Neural progenitor cell (in vitro differentiated cells): ENCODE measurements at regions not wholly inside any gene's neighbourhood (a gene's known extent, or its start where the extent isn't known, plus 50 kb on each side); places are given as distances from the start of the nearest gene placed in this dataset.
"Not testable (repeated sequence)": the region's sequence is repeated elsewhere in the genome, so short reads cannot be mapped to it uniquely, and the experiment has no call there.

Experiments used
- DNase-seq: peaks from one replicate; pipeline ENCODE4 v3.0.0-alpha.2; 2016; ENCODE audit warnings: low spot score
- H2AFZ ChIP-seq: fragments of 200-600 bp; sonication (generic); replicated peaks from 2 replicates; pipeline ENCODE4 v1.6.1; 2016; ENCODE audit warnings: antibody characterized with exemption
- H3F3A ChIP-seq: fragments of 200-600 bp; sonication (generic); 2 replicates; pipeline ENCODE4 v1.6.1; 2016; ENCODE audit warnings: antibody characterized with exemption, low read depth
- H3K27ac ChIP-seq: fragments of 200-600 bp; sonication (generic); 2 replicates; pipeline ENCODE4 v1.5.1; 2016; ENCODE audit warnings: mild to moderate bottlenecking
- H3K27me3 ChIP-seq: fragments of 200-600 bp; sonication (generic); 2 replicates; pipeline ENCODE4 v1.6.1; 2016; ENCODE audit warnings: mild to moderate bottlenecking, moderate library complexity
- H3K36me3 ChIP-seq: fragments of 200-600 bp; sonication (generic); 2 replicates; pipeline ENCODE4 v1.5.1; 2016
- H3K4me1 ChIP-seq: fragments of 200-600 bp; sonication (generic); 2 replicates; pipeline ENCODE4 v1.6.1; 2016; ENCODE audit warnings: mixed run types
- H3K4me2 ChIP-seq: fragments of 200-600 bp; sonication (generic); 2 replicates; pipeline ENCODE4 v1.6.1; 2016
- H3K4me3 ChIP-seq: fragments of 200-600 bp; sonication (generic); 2 replicates; pipeline ENCODE4 v1.5.1; 2016
- H3K79me2 ChIP-seq: fragments of 200-600 bp; sonication (generic); 2 replicates; pipeline ENCODE4 v1.6.1; 2016; ENCODE audit warnings: low read depth
- H3K9ac ChIP-seq: fragments of 200-600 bp; sonication (generic); 2 replicates; pipeline ENCODE4 v1.6.1; 2016
- H3K9me3 ChIP-seq: fragments of 200-600 bp; sonication (generic); 2 replicates; pipeline ENCODE4 v1.5.1; 2016; ENCODE audit warnings: low read depth
- H4K20me1 ChIP-seq: fragments of 200-600 bp; sonication (generic); 2 replicates; pipeline ENCODE4 v1.6.1; 2016; ENCODE audit warnings: low read depth
- H3K27ac Mint-ChIP-seq: 3 replicates; pipeline ENCODE4 v1.8.0; 2021; ENCODE audit warnings: mixed read lengths
- H3K27me3 Mint-ChIP-seq: 2 replicates; pipeline ENCODE4 v1.8.0; 2022; ENCODE audit warnings: low read depth, mild to moderate bottlenecking, inconsistent platforms, moderate library complexity, mixed read lengths; ENCODE audit not compliant: insufficient read depth
- H3K36me3 Mint-ChIP-seq: 3 replicates; pipeline ENCODE4 v1.8.0; 2021; ENCODE audit warnings: mixed read lengths
- H3K4me1 Mint-ChIP-seq: 3 replicates; pipeline ENCODE4 v1.8.0; 2021; ENCODE audit warnings: mixed read lengths
- H3K4me3 Mint-ChIP-seq: 3 replicates; pipeline ENCODE4 v1.8.0; 2021; ENCODE audit warnings: mild to moderate bottlenecking, moderate library complexity, mixed read lengths
- H3K9me3 Mint-ChIP-seq: 3 replicates; pipeline ENCODE4 v1.8.0; 2020; ENCODE audit warnings: mixed read lengths

- Mint-ChIP-seq H3K4me3 (peak overlapping the region; percentile 21), H3K4me1 (peaks cover 38% of the 10 kb centered on the region), H3K27ac (peak overlapping the region; percentile 96)
- not testable (repeated sequence) for H3K9me3 Mint-ChIP-seq, H3K4me1 ChIP-seq, H3K79me2 ChIP-seq, H3K4me2 ChIP-seq, H3F3A ChIP-seq, H4K20me1 ChIP-seq, H3K9me3 ChIP-seq, H2AFZ ChIP-seq, H3K27ac ChIP-seq, H3K9ac ChIP-seq, H3K36me3 ChIP-seq, H3K27me3 Mint-ChIP-seq, H3K4me3 ChIP-seq, H3K27me3 ChIP-seq, H3K36me3 Mint-ChIP-seq
- peak; percentile 7 for DNase-seq
Measured at GRCh38 chr4:9072521-9073220, 97.5 kb upstream of the FAM90A26 start.

GRCh38 chr4:9067923-9068322, 102.3 kb upstream of the FAM90A26 start:
- H3K36me3 Mint-ChIP-seq: not testable (repeated sequence)

GRCh38 chr4:9063612-9064011, 106.6 kb upstream of the FAM90A26 start:
- H3K9ac ChIP-seq, H3K4me2 ChIP-seq, DNase-seq, H3K36me3 ChIP-seq, H3K27ac Mint-ChIP-seq, H3K27me3 ChIP-seq, H3K4me1 Mint-ChIP-seq, H3K36me3 Mint-ChIP-seq, H3K4me3 ChIP-seq, H3K27me3 Mint-ChIP-seq, H3K9me3 ChIP-seq, H3F3A ChIP-seq, H2AFZ ChIP-seq, H4K20me1 ChIP-seq, H3K79me2 ChIP-seq, H3K4me3 Mint-ChIP-seq, H3K4me1 ChIP-seq, H3K27ac ChIP-seq: not testable (repeated sequence)
- peaks cover 16% of the 10 kb centered on the region for H3K9me3 Mint-ChIP-seq

More at GRCh38 chr4:9067923-9068322, 102.3 kb upstream of the FAM90A26 start:
- not testable (repeated sequence) for DNase-seq, H3K4me2 ChIP-seq, H3K4me3 Mint-ChIP-seq, H3K9ac ChIP-seq, H3K4me3 ChIP-seq, H3K27me3 Mint-ChIP-seq, H3K36me3 ChIP-seq, H2AFZ ChIP-seq, H3K4me1 ChIP-seq, H4K20me1 ChIP-seq, H3K27ac ChIP-seq, H3K27ac Mint-ChIP-seq, H3K79me2 ChIP-seq, H3F3A ChIP-seq, H3K27me3 ChIP-seq, H3K9me3 ChIP-seq
- Mint-ChIP-seq H3K9me3 (peaks cover 11% of the 10 kb centered on the region), H3K4me1 (peaks cover 27% of the 10 kb centered on the region)

GRCh38 chr4:9024866-9025265, 145.3 kb upstream of the FAM90A26 start:
- not testable (repeated sequence) for H3K4me3 ChIP-seq, H3K36me3 Mint-ChIP-seq, H3K36me3 ChIP-seq, H3K4me3 Mint-ChIP-seq, DNase-seq, H3K27me3 Mint-ChIP-seq, H3K4me2 ChIP-seq, H3K79me2 ChIP-seq, H3K9ac ChIP-seq, H3K4me1 Mint-ChIP-seq, H3F3A ChIP-seq, H4K20me1 ChIP-seq, H3K27ac Mint-ChIP-seq, H3K9me3 ChIP-seq, H3K27ac ChIP-seq, H3K27me3 ChIP-seq, H2AFZ ChIP-seq, H3K4me1 ChIP-seq, H3K9me3 Mint-ChIP-seq

- not testable (repeated sequence) for H3F3A ChIP-seq, H3K9me3 Mint-ChIP-seq
Measured at GRCh38 chr4:9009792-9010191, 138.2 kb upstream of the HMX1 start.

GRCh38 chr4:9008407-9008806, 136.8 kb upstream of the HMX1 start:
- H3K9ac ChIP-seq, H3K4me1 Mint-ChIP-seq, H3K4me3 Mint-ChIP-seq, H3K27ac ChIP-seq, H3K9me3 ChIP-seq, H3K4me2 ChIP-seq, H3K4me3 ChIP-seq, H3K27ac Mint-ChIP-seq, H3K9me3 Mint-ChIP-seq, H3K79me2 ChIP-seq, DNase-seq, H3K27me3 Mint-ChIP-seq, H3K36me3 ChIP-seq, H3F3A ChIP-seq, H3K36me3 Mint-ChIP-seq, H2AFZ ChIP-seq, H3K4me1 ChIP-seq, H4K20me1 ChIP-seq, H3K27me3 ChIP-seq: not testable (repeated sequence)

More at GRCh38 chr4:9009792-9010191, 138.2 kb upstream of the HMX1 start:
- H3K4me1 ChIP-seq, H3K27ac ChIP-seq, H3K4me3 ChIP-seq, H4K20me1 ChIP-seq, H3K9me3 ChIP-seq, H3K36me3 ChIP-seq, H3K4me2 ChIP-seq, H3K4me1 Mint-ChIP-seq, H3K9ac ChIP-seq, H3K27me3 ChIP-seq, H3K36me3 Mint-ChIP-seq, DNase-seq, H3K27me3 Mint-ChIP-seq, H3K79me2 ChIP-seq, H2AFZ ChIP-seq, H3K27ac Mint-ChIP-seq, H3K4me3 Mint-ChIP-seq: not testable (repeated sequence)
